ENCODE measurements at regions not wholly inside any gene's neighbourhood (a gene's known extent, or its start where the extent isn't known, plus 50 kb on each side); places are given as distances from the start of the nearest gene placed in this dataset.

GRCh38 chr11:115696563-115696962 is 192.3 kb upstream of the CADM1 start:
- no peak for TF ChIP-seq EGR1 (IDR thresholded peaks at IDR 0.05; ENCODE audit: low read depth in 2 of 2)
- no peak for TF ChIP-seq RAD21 (IDR thresholded peaks at IDR 0.05)
- no peak for TF ChIP-seq CTCF (IDR thresholded peaks at IDR 0.05; ENCODE audit: low read depth, low read length, missing input control)
- no peak for TF ChIP-seq ATF3 (IDR thresholded peaks at IDR 0.05)
- TF ChIP-seq YY1 (IDR thresholded peaks at IDR 0.05): no peak
- no peak for TF ChIP-seq NR2F2 (IDR thresholded peaks at IDR 0.05)
- no peak for TF ChIP-seq TAF1 (conservative IDR thresholded peaks at IDR 0.05)
- no peak for TF ChIP-seq SP1 (IDR thresholded peaks at IDR 0.05)
- no peak for TF ChIP-seq MAX (IDR thresholded peaks at IDR 0.05)
- no peak for TF ChIP-seq REST (IDR thresholded peaks at IDR 0.05)
- TF ChIP-seq JUND (IDR thresholded peaks at IDR 0.05): no peak
- TF ChIP-seq GABPA (IDR thresholded peaks at IDR 0.05 in 1 of 2, conservative IDR thresholded peaks at IDR 0.05 in 1 of 2): no peak
- TF ChIP-seq FOXA1 (IDR thresholded peaks at IDR 0.05): no peak
